GM18520 (cell line): ENCODE measurements at regions not wholly inside any gene's neighbourhood (a gene's known extent, or its start where the extent isn't known, plus 50 kb on each side); places are given as distances from the start of the nearest gene placed in this dataset.
A peak's percentile ranks its signal among the peaks of the same experiment; 100 is the strongest.
"Not testable (repeated sequence)": the region's sequence is repeated elsewhere in the genome, so short reads cannot be mapped to it uniquely, and the experiment has no call there.

ENCODE experiments used
- ATAC-seq: cut with Tn5 transposase; IDR thresholded peaks from one replicate; pipeline ENCODE4 v1.9.1; 2021; ENCODE audit not compliant: unreplicated experiment

- ATAC-seq = no peak
These were observed 278.3 kb downstream of the TMEM38B start for GRCh38 chr9:105972466-105973204.

- no peak for ATAC-seq
These were observed 279.6 kb downstream of the TMEM38B start for GRCh38 chr9:105973951-105974351.

- ATAC-seq = no peak
These were observed 281.7 kb downstream of the TMEM38B start for GRCh38 chr9:105975886-105976645.

GRCh38 chr9:105978336-105978735 lies 284.0 kb downstream of the TMEM38B start:
- no peak for ATAC-seq

GRCh38 chr9:105978826-105979225 lies 284.5 kb downstream of the TMEM38B start:
- no peak for ATAC-seq

- no peak for ATAC-seq
These were observed 284.9 kb downstream of the TMEM38B start for GRCh38 chr9:105979290-105979689.

- no peak for ATAC-seq
These were observed 290.4 kb downstream of the TMEM38B start for GRCh38 chr9:105984714-105985113.

- no peak for ATAC-seq
These were observed 298.9 kb downstream of the TMEM38B start for GRCh38 chr9:105993116-105993854.

- no peak for ATAC-seq
These were observed 299.8 kb downstream of the TMEM38B start for GRCh38 chr9:105993921-105994715.

- peak; percentile 60 for ATAC-seq
These were observed 300.6 kb downstream of the TMEM38B start for GRCh38 chr9:105994970-105995369.

- ATAC-seq = no peak
These were observed 322.9 kb downstream of the TMEM38B start for GRCh38 chr9:106017198-106017740.

- no peak for ATAC-seq
These were observed 324.8 kb downstream of the TMEM38B start for GRCh38 chr9:106019039-106019680.

GRCh38 chr9:106019702-106020101 lies 325.4 kb downstream of the TMEM38B start:
- ATAC-seq = no peak

- no peak for ATAC-seq
These were observed 325.8 kb downstream of the TMEM38B start for GRCh38 chr9:106020186-106020585.

GRCh38 chr9:106023455-106023854 lies 329.1 kb downstream of the TMEM38B start:
- no peak for ATAC-seq

- no peak for ATAC-seq
These were observed 331.1 kb downstream of the TMEM38B start for GRCh38 chr9:106025453-106025852.

GRCh38 chr9:106030146-106030545 lies 335.8 kb downstream of the TMEM38B start:
- not testable (repeated sequence) for ATAC-seq

- no peak for ATAC-seq
These were observed 338.6 kb downstream of the TMEM38B start for GRCh38 chr9:106032978-106033377.

GRCh38 chr9:106035806-106036205 lies 341.5 kb downstream of the TMEM38B start:
- ATAC-seq = no peak
